HG03460 (cell line): ENCODE measurements at regions not wholly inside any gene's neighbourhood (a gene's known extent, or its start where the extent isn't known, plus 50 kb on each side); places are given as distances from the start of the nearest gene placed in this dataset.

Source experiments
- ATAC-seq: cut with Tn5 transposase; IDR thresholded peaks from one replicate; pipeline ENCODE4 v1.9.1; 2021; ENCODE audit not compliant: unreplicated experiment

DNA sequence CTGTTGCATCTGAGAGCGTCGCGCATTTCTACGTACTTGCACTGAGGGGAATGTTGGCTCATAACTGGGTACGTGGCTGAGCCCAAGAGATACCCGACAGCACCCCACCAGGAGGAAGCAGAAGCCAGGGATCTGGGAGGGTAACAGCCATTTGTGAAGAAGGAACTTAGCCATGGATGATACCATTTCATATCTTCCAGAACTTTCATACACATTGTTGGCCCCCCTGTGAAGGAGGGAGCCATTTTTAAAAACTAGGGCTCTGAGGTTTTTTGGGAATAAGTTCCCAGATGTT is 101.4 kb upstream of the SLC44A1 start:
- no peak for ATAC-seq

DNA sequence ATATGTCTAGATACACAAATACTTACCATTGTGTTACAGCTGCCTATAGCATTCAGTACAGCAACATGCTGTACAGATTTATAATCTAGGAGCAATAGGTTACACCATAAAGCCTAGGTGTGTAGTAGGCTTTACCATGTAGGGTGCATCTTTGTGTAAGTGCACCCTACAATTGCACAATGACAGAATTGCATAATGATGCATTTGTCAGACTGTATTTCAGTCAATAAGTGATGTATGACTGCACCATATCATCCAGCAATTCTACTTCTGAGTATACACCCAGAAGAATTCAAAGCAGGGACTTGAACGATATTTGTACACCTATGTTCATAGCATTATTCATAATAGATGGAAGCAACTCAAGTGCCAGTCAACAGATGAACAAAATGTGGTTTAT is 100.4 kb upstream of the SLC44A1 start:
- ATAC-seq: no peak

DNA sequence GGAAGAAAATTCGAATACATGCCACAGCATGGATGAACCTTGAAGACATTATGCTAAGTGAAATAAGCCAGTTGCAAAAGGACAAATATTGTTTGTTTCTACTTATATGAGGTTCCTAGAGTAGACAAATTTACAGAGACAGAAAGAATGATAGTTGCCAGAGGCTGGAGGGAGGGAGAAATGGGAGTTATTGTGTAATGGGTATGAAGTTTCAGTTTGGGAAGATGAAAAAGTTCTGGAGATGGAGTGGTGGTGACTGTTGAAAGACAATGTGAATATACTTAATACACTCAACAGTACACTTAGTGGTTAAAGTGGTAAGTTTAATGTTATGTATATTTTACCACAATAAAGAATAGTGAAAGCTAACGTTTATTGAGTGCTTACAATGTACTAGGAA is 99.6 kb upstream of the SLC44A1 start:
- no peak for ATAC-seq

DNA sequence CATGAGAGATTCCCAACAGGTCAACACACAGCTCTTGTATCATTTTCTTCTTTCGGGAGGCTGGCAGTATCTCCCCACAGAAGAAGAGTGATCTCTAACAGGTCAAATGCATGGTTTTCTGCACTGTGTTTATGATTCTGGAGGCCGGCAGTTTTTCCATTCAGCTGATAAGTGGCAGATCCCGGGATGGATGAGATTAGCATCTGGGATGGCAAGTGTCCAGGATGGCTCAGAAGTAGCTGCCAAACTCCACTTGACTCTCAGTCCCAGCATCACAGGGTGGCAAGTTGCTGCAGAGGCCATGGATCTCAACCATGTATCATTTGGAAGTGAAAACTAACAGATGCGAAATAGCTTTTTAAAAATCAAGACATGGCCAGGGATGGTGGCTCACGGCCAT is 97.8 kb upstream of the SLC44A1 start:
- ATAC-seq: no peak

DNA sequence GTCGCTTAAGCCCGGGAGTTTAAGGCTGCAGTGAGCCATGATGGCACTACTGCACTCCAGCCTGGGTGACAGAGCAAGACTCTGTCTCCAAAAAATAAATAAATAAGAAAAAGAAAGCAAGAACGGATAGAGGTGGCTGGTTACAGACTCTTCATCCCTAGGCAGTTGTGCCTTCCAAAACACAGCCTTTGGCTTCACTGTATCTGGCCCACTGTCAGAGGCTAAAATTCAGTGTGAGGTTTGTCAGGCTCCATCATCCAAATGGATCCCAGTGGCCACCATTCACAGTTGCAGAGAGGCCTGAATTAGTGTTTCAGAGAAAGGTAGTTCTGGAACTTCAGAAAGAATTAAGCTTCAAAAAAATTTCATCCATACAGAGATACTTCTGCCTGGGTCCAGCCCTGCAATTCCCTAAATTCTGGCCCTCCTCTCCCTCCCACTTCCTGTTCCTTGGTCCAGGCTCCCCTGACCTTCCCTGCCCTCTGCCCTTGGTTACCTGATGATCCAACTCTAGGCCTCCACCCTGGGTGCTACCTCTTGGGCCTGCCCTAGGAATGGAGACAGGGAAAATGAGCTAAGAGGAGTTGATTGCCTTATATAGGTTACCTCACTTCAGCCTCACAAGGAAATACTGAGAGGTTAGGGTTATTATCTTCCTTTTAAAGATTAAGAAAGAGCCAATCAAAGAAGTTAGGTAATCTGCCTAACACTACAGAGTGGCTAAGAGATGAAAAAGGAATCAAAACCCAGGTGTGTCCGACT is 97.2 kb upstream of the SLC44A1 start:
- ATAC-seq: no peak

DNA sequence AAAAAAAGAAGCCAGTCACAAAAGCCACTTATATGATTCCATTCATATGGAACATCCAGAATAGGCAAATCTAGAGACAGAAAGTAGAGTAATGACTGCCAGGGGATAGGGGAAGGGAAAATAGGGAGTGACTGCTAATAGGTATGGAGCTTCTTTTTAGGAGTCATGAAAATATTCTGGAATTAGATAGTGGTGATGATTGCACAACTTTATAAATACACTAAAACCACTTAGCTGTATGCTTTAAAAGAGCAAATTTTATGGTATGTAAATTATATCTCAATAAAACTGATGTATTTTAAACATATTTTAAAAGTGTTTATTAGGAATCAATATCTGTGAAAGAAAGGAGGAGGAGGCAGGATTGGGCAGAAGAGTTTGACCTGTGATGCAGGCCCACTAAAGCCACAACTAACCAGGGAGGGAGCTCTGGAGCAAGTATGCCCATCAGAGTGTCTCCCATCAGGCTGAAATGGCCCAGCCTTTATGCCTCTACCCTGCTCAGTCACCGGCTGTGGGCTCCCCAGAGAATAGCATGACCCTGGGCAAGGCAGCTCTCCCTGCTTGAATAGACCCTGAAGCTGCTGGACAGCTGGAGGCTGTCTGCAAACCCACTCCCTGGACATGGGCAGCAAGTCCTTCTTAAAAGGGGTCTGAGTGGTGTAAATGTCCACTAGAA is 96.0 kb upstream of the SLC44A1 start:
- no peak for ATAC-seq

DNA sequence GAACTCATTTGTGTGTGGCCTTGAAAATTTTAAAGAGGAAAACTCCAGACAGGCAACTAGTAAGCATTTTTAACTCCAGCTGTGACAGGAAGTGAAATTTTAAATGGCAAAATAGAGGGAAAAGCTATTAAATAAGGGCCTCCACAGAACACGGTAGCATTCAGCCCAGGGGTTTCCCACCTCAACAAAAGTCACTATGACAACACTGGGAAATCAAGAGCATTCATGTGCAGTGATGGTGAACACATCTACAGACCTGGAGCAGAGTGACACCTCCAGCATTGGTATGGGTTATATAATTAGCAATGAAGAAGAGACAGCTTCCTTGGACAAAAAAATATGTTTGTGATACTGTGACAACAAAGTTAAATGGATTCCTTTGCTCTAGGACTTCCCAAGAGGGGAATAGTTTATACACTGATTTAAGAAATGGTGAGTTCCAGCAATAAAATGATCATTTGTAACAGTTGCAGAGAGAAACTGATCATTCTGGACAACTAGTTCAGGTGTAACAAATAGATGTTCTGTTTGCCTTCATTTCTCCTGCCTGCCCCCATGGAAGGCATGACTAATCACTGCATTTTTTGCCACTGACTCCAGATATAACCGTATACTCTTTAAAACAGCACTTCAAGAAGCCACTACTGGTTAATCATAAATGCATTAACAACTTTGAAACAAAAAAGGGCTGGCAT is 93.3 kb upstream of the SLC44A1 start:
- ATAC-seq: no peak

DNA sequence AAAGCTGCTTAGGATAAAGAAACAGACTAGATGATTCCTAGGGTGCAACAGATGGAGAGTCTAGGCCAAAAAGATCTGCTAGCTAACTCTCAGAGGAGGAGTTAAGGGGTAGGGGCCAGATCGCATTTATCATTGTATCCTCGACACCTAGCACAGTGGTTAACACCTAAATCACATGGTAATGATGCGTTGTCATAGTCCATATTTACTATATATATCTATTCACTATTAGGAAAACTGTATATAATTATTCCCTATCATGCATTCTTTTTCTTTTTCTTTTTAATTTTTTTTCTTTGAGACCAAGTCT is 92.8 kb upstream of the SLC44A1 start:
- ATAC-seq: no peak

DNA sequence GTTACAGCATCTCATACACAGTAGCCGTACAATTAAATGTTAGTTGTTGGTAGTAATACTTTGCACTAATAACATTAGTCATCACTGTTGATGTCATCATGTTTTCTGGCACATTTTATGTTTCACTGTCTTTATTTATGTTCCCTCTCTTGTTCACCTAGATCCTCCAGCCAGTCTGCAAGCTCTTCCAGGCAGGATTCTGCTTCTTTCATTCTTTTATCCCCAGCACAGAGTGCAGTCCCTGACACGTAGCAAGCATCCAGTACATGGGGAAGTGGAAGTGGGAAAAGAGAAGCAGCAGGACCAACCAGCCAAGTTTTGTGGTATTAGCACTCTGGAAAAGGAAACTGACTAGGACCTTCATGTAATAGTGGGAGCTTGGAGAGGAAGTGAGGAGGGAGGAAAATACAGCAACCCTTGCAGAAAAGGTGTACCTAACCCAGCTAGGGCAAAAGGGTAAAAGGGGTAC is 89.7 kb upstream of the SLC44A1 start:
- no peak for ATAC-seq

DNA sequence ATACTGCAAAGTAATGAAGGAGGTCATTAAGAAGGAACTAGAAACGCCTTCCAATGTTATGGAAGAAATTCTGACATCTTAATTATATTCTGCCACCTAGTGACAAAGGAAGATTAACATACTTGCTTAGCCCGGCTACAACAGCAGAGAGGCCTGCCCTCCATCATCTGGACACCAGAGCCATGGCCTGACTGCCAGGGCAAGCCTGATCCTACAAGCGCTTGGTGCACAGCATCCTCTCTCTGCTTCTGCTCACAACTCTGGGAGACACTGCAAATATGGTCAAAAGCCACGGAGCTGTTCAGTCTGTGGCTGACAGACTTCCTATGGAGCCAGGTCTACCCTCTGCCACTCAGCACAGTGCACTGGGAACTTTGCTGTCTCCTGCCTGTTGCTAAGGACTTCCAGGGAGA is 87.3 kb upstream of the SLC44A1 start:
- peak; percentile 70 for ATAC-seq

DNA sequence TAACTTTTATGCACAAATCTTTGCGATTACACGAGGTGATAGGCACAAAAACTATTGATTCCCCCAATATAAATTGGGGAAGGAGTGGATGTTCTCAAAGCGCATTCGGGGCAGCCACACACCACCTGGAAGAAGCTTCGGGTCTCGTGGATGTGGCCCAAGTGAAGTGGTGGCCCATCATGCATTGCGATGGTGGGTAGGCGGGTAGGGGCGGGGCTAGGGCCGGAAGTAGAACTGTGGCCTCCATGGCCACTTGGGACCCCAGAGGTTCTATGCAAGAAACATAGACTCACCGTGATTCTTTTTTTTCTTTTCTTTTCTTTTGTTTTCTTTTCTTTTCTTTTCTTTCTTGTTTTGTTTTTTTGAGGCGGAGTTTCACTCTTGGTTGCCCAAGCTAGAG is 86.4 kb upstream of the SLC44A1 start:
- ATAC-seq: no peak

DNA sequence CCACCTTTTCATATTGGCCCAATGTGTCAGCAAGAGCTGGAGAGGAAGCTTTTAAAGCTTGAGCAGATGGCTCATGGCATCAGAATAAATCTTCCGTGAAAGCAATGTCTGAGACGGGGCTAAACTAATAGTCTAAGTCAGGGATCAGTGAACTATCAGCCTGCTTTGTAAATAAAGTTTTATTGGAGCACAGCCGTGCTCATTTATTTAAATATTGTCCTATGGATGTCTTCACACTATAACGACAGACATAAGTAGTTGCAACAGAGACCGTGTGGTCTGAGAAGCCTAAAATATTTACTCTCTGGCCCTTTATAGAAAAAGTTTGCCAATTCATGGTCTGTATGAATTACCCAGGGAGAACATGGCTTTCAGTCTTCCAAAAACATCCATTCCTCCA is 85.6 kb upstream of the SLC44A1 start:
- no peak for ATAC-seq

DNA sequence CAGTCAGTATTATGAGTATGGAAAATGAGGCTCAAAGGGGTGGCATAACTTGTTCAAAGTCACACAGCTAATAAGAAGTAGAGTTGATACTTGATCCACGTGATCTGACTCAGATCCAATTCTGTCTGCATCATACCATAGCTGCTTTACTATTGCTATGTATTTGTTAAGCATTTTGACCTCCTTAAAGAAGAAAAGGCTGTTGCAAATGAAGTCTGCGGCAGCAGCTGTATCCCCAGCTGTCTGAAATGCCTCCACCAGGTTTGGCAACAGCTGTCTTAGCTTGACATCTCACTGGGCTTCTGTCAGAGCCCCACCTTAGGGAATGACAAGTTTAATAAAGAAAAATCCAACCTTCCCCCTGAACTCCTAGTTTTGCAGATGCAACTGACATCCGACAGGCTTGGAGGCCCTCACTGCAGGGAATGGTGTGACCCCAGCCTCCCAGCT is 75.6 kb upstream of the SLC44A1 start:
- ATAC-seq: no peak

DNA sequence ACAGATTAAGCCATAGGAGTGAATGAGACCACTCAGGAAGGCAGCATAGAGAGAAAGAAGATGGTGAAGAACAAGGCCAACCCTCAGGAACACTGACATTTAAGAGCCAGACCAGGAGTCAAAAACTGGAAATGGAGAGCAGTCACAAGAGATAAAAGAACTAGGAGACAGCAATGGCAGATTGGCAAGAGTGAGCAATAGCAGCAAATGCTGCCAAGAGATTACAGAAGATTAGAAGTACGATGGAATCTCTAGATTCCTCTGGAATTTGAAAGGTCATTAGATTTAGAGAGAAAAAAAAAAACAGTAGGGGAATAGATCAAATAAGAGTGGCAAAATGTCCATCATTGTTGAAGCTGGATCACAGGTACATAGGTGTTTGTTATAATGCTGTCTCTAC is 73.4 kb upstream of the SLC44A1 start:
- ATAC-seq: no peak

DNA sequence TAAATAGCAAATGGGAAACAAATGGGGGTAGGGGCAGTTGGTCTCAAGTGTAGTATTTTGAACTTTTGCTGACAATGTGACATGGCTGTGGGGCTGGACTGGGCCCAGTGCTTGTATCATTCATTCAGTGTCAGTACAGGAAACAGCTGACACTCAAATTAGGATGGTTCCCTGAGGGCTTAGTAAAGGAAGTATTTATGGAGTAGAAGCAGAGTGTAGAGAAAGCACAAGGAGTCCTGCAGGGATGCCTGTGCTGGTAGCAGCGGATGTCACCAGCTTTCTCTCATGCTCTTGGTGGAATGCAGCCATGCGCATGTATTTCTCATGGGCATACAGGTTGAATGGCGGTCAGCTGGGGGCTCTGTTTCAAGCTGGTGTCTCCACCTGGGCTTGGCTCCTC is 72.9 kb upstream of the SLC44A1 start:
- no peak for ATAC-seq

DNA sequence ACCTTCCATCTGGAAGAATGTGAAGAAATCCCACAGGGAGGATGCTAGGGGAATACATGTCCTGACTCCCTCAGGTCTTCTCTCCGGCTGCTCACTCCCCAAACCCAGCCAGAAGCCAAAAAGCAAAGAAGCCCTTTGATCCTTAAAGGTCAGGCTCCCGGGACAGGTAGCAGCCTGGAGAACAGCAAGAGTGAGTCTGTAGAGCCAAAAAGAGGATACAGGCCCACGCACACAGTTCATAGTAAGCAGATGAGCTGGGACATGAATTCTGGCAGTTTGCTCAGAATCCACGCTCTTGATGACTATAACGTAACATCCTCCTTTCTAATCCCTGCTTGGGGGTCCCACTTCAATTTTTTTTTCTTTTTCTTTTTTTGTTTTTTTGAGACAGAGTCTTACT is 72.0 kb upstream of the SLC44A1 start:
- ATAC-seq: no peak

DNA sequence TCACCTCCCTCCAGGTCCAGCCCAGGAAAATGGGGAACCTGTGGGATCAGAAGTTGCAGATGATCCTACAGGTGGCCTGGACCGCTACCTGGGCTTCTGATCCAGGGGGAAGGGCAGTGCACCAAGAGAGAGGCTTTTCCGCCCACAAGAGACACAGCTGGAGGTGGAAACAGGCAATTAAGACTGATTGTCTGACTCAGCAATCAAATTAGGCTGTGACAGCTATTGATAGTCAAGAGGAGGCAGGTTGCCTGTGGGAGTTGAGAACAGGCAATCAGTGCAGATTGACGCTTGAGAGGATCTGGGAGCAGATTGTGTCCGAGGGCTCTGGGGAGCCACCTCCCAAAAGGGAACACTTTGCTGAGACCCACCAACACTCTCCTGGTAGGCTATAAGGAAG is 71.1 kb upstream of the SLC44A1 start:
- ATAC-seq: no peak

DNA sequence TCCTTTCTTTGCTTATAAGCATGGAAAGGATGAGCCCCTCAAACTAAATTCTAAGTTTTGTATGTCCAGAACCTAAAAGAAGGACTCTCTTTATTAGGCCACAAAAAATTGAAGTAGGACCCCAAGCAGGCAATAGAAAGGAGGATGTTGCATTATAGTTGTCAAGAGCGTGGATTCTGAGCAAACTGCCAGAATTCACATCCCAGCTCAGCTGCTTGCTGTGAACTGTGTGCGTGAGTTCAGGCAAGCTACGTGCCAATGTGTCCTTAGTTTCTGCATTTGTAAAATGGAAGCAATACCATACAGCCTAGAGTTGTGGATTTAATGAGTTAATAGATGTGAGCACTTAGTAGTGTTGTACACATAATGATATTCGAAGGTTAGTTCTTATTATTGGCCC is 70.6 kb upstream of the SLC44A1 start:
- no peak for ATAC-seq

DNA sequence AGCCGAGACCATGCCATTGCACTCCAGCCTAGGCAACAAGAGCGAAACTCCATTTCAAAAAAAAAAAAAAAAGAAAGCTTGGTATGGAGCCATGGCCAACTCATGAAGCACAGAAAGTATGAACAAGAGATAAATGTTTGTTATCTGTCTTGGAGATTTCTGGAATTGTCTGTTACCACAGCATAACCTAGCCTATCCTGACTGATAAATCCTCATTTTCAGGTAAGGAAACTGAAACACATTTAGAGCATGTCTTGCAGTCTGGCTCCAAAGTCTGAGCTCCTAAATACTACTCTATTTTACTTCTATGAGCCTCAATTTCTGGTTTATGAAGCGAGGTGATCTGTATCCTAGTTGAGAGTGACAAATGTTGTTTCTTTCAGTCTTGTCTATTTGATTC is 68.3 kb upstream of the SLC44A1 start:
- no peak for ATAC-seq

DNA sequence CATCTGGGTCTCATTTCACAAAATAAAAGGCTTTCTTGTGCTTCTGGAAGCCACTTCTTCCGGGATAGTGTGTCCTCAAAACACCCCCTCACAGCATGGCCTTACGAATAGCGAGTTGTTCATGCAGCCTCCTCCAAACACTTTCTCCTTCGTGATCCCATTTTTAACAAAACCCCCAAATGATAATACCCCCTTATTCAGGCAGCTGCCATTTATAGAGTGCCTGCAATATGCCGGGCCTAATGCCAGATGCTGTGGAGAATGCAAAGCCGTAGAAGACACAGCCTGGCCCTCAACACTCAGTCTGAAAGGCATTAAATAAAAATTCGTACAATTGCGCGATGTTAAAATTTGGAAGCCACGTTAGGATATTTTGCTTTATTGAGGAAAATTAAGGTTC is 66.4 kb upstream of the SLC44A1 start:
- ATAC-seq: no peak

DNA sequence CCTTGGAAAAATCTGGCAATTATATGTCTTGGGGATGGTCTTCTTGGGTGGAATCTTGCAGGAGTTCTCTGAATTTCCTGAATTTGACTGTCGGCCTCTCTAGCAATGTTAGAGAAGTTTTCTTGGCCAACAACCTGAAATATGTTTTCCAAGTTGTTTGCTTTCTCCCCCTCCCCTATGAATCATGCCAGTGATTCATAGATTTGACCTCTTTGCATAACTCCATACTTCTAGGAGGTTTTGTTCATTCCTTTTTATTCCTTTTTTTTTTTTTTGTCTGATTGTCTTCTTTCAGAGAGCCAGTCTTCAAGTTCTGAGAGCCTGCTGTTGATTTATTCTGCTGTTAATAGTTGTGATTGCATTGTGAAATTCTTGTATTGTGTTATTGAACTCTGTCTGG is 56.7 kb upstream of the SLC44A1 start:
- ATAC-seq: no peak

DNA sequence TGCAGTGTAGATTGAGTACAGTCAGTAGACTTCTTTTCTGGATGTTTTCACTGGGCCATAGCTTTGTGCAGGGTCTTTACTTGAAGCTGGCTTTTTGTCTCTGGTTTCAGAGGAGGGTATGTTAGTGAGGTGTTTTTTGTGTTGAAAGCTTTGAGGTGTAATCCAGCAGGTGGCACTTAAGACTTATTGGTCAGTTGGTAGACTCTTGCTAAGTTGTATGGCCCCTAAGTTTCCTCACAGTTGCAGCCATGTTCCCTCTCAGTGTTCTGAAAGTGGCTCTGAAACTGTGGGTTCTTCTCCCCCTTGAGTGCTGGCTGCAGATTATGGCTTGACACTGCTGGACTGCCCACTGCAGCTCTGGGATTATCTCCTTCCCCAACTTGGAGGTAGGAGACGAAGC is 55.7 kb upstream of the SLC44A1 start:
- ATAC-seq: no peak
